GM10266 (cell line): ENCODE measurements at regions not wholly inside any gene's neighbourhood (a gene's known extent, or its start where the extent isn't known, plus 50 kb on each side); places are given as distances from the start of the nearest gene placed in this dataset.

Source experiments
- DNase-seq: peaks from one replicate; pipeline ENCODE4 v3.0.0; 2012; ENCODE audit errors: extremely low spot score
- TF ChIP-seq, protein P1 (sequence below): IDR thresholded peaks from 2 replicates; pipeline ENCODE4 v1.5.1; 2012; ENCODE audit warnings: mild to moderate bottlenecking, low read depth; ENCODE audit not compliant: control insufficient read depth, insufficient read depth; ENCODE audit errors: missing control alignments

DNA sequence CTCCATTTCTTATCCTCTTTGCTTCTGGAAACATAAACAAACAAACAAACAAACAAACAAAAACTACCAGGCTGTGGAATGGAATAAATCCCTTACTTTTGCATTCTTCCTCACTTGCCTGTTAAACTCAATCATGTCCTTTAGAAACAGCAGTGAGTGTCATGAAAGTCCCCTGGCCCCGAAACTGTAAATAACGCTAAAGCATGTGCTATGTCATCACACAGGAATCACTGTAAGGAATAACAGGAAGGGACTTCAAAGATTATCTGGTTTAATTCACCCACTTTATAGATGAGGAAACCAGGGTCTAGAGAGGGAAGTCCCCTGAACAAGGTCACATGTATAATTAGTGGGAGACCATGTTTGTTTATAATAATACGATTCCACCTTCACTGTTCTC, 159.4 kb upstream of the MEOX2 start:
- no peak for DNase-seq

DNA sequence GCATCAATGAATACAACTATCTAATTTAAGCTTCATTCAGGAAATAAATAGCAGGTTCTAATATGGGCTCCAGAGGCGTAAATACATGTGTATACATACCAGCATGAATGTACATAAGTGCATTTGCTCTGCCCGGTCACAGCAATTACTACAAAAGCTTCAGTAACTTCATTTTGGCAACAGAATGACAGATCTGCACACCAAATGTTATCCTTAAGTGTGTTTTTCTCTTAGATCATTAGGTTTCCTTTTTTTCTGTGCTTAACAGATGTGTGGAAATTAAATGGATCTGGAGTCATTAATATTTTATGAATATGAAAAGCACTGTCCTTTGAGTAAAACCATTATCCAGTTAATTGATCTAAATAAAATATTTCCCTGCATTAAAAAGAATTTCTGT, 159.0 kb upstream of the MEOX2 start:
- DNase-seq = no peak
- TF ChIP-seq, protein P1, sequence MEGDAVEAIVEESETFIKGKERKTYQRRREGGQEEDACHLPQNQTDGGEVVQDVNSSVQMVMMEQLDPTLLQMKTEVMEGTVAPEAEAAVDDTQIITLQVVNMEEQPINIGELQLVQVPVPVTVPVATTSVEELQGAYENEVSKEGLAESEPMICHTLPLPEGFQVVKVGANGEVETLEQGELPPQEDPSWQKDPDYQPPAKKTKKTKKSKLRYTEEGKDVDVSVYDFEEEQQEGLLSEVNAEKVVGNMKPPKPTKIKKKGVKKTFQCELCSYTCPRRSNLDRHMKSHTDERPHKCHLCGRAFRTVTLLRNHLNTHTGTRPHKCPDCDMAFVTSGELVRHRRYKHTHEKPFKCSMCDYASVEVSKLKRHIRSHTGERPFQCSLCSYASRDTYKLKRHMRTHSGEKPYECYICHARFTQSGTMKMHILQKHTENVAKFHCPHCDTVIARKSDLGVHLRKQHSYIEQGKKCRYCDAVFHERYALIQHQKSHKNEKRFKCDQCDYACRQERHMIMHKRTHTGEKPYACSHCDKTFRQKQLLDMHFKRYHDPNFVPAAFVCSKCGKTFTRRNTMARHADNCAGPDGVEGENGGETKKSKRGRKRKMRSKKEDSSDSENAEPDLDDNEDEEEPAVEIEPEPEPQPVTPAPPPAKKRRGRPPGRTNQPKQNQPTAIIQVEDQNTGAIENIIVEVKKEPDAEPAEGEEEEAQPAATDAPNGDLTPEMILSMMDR = no peak

More for the DNA sequence above, 159.4 kb upstream of the MEOX2 start:
- TF ChIP-seq, protein P1 = no peak

DNA sequence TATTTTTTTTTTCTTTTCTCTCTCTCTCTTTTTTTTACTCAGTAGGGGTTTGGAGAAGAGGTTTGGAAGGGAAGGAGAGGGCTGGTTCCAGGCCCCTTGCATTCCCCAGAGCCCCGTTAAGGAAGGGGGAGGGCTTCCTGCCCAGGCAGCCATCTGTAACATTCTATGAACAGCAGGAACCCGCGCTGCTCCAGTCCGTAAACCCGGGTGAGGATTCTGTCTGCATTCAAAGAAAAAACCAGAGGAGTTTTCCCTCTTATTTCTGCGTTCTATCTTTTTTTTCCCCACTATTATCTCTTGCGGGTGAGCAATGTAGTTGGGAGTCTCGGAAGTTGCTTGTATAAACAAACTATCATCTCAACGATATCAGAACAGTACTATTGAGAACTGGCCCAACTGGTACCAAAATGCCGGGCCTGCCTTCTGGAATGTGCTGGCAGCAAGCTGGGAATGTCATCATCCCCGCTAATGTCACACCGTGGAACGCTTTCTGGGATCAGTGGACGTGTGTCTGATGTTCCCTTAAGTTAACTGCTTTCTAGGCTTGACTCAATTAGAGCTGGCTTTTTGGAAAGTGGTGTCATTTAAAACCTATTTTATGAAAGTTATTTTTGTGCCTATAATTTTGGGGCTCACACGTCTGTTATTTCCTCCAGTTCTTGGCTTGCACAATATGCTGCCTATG, 153.1 kb upstream of the MEOX2 start:
- DNase-seq = no peak
- TF ChIP-seq, protein P1 = no peak

DNA sequence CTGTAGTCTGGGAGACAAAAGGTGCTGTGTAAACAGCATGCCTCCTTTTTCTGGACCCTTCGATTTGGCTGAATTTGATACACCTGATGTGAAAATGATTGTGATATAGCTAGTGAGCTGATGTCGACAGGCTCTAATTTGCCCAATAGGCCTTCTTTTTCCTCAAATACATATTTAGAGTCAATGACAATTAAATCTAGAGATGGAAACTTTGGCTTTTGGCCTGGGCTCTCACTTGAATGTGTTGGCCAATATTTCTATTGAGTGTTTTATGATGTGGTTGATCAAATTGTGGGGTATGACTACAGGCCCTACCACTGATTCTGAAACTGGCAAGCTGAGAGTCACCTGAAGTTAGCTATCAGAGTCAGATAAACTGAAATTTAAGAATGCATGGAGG, 151.8 kb upstream of the MEOX2 start:
- TF ChIP-seq, protein P1 = no peak
- no peak for DNase-seq

DNA sequence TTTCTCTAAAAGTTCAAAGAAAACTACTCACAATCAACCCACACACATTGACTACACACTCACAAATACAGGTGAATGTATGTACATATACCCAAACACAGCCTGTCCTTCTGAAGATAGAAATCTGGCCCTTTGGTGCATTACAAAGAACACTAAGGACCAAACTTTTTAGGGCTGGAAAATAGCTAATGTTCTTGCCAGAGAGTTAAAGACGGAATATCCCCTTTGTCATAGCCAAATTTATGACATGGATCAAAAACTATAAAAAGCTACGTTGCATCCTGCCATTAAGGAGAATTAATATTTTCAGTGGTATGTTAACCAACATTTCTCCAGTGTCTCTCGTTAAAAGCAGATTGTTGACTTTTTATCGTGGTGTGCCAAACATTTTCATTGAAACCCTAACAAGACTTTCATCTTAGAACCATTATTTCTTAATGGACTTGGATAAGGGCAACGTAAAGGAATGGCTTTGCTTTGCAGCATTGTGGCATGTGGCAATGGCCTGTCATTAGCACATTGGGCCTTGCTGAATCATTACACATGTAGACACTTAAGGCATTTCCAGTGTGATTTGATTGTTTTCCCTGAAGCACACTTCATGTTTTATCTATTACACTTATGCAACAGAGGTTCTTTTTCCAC, 150.9 kb upstream of the MEOX2 start:
- TF ChIP-seq, protein P1 = no peak
- DNase-seq = no peak

DNA sequence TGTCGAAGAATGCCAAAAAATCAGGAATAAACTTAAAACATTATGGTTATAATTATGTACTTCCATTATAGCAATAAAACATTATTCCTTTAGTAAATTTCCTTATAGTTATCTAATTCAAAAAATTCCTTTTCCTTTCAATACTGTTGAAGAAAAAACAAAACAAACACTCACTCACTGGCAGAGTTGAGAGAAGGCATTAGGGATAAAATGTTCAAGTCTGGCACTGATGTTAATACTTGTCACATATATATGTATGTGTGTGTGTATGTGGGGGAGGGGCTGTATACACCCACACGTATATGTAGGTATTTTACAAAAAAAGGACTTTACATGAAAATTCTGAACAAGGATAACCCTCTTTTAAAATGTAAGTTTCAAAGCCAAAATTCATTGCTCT, 150.2 kb upstream of the MEOX2 start:
- TF ChIP-seq, protein P1 = no peak
- no peak for DNase-seq

DNA sequence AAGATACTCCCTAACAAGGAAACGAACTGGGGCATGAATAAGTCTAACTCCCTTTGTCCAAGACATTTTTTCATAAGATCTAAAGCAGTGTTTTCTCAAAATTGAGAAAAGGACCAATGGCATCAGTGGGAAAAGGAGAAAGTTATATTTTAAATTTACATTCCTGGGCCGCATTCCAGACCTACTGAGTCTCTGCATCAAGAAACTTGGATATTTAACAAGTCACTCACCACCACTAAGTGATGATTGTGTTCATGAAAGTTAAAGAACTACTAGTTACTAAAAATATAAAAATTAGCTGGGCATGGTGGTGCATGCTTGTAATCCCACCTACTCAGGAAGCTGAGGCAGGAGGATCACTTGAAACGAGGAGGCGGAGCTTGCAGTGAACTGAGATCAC, 149.6 kb upstream of the MEOX2 start:
- no peak for DNase-seq
- TF ChIP-seq, protein P1 = no peak
